ENCODE measurements at regions not wholly inside any gene's neighbourhood (a gene's known extent, or its start where the extent isn't known, plus 50 kb on each side); places are given as distances from the start of the nearest gene placed in this dataset.

- no peak for TF ChIP-seq ZNF174 (tag by site-specific recombination; IDR thresholded peaks at IDR 0.05)
- TF ChIP-seq ZBTB21 (tag by site-specific recombination; IDR thresholded peaks at IDR 0.05): no peak
Observed at GRCh38 chrX:80266287-80266686, 154.0 kb upstream of the TENT5D start (continued).

GRCh38 chrX:80266979-80267378 lies 153.3 kb upstream of the TENT5D start:
- TF ChIP-seq ZBTB10 (tag by site-specific recombination; IDR thresholded peaks at IDR 0.05): no peak
- no peak for TF ChIP-seq BCL11A (tag by site-specific recombination; IDR thresholded peaks at IDR 0.05; ENCODE audit: low read depth)
- CTCF ChIA-PET: interaction anchor here (0.7 to 1.3 kb wide), 2 partner anchors 16 to 47 kb away, joined by 3 to 5 read pairs; no protein-coding TSS in a partner anchor
- Histone ChIP-seq H3K4me1 (ENCODE audit: control insufficient read depth, insufficient read depth, low read length) (no peaks in the 10 kb centered on the region), H3K36me3 (ENCODE audit: control insufficient read depth in 2 of 2, insufficient read depth in 1 of 2, low read length in 2 of 2) (no peaks in the 10 kb centered on the region), H3K4me3 (ENCODE audit: low read depth, low read length) (no peak overlapping the region), H3K9me3 (ENCODE audit: control insufficient read depth, insufficient read depth, low read depth, low read length) (no peaks in the 10 kb centered on the region), H3K27ac (ENCODE audit: extremely low read depth, low read depth, low read length) (no peak overlapping the region)
- POLR2A ChIA-PET: no interaction called here

- no peaks in the 10 kb centered on the region for H3K9me3 ChIP-seq (ENCODE audit: control insufficient read depth, insufficient read depth, low read depth, low read length)
- no peaks in the 10 kb centered on the region for H3K36me3 ChIP-seq (ENCODE audit: control insufficient read depth in 2 of 2, insufficient read depth in 1 of 2, low read length in 2 of 2)
- H3K4me3 ChIP-seq (ENCODE audit: low read depth, low read length): no peak overlapping the region
- H3K27ac ChIP-seq (ENCODE audit: extremely low read depth, low read depth, low read length): no peak overlapping the region
- no peaks in the 10 kb centered on the region for H3K4me1 ChIP-seq (ENCODE audit: control insufficient read depth, insufficient read depth, low read length)
- ChIA-PET CTCF (interaction anchor here (1.3 to 1.5 kb wide), 2 partner anchors 15 to 18 kb away, joined by 5 read pairs; no protein-coding TSS in a partner anchor), POLR2A (no interaction called here)
- TF ChIP-seq ZNF518A (tag by site-specific recombination; conservative IDR thresholded peaks at IDR 0.05; ENCODE audit: low read depth): no peak
Observed at GRCh38 chrX:80267790-80268189, 152.5 kb upstream of the TENT5D start.

- Histone ChIP-seq H3K4me3 (ENCODE audit: low read depth, low read length) (no peak overlapping the region), H3K9me3 (ENCODE audit: control insufficient read depth, insufficient read depth, low read depth, low read length) (no peaks in the 10 kb centered on the region), H3K4me1 (ENCODE audit: control insufficient read depth, insufficient read depth, low read length) (no peaks in the 10 kb centered on the region), H3K27ac (ENCODE audit: extremely low read depth, low read depth, low read length) (no peak overlapping the region), H3K36me3 (ENCODE audit: control insufficient read depth in 2 of 2, insufficient read depth in 1 of 2, low read length in 2 of 2) (no peaks in the 10 kb centered on the region)
- POLR2A ChIA-PET: no interaction called here
- CTCF ChIA-PET: interaction anchor here (0.8 to 1.0 kb wide), 3 partner anchors 11 to 24 kb away, joined by 3 to 5 read pairs (median 4); no protein-coding TSS in a partner anchor
- TF ChIP-seq ZNF366 (tag by site-specific recombination; conservative IDR thresholded peaks at IDR 0.05) (no peak), ZNF654 (tag by site-specific recombination; IDR thresholded peaks at IDR 0.05; ENCODE audit: low read depth) (peak; percentile 4; the same call in 1 of the 2 replicates)
Observed at GRCh38 chrX:80282535-80282934, 137.7 kb upstream of the TENT5D start.

Measured in HEK293 (cell line).